ENCODE measurements at regions not wholly inside any gene's neighbourhood (a gene's known extent, or its start where the extent isn't known, plus 50 kb on each side); places are given as distances from the start of the nearest gene placed in this dataset.

- TF ChIP-seq CTCF (conservative IDR thresholded peaks at IDR 0.05; ENCODE audit: low read depth, low read length) (no peak), EZH2 (IDR thresholded peaks at IDR 0.05; ENCODE audit: borderline replicate concordance, low read depth, low read length, poor library complexity, severe bottlenecking) (no peak)
Observed at GRCh38 chr2:217309056-217309455, 449.2 kb upstream of the TNP1 start.
